Motor neuron (in vitro differentiated cells): ENCODE measurements at regions not wholly inside any gene's neighbourhood (a gene's known extent, or its start where the extent isn't known, plus 50 kb on each side); places are given as distances from the start of the nearest gene placed in this dataset.

ENCODE experiments used
- ATAC-seq, 8 experiments: fragments of 200-7000 bp; cut with Tn5 transposase; replicated peaks in 6 of 8; 2 replicates each; pipeline ENCODE4 v1.8.0; 2021; ENCODE audit warnings: mild to moderate bottlenecking in 8 of 8, moderate library complexity in 8 of 8
- H3K27ac ChIP-seq, 2 donors: fragments of 250-450 bp; sonication (Bioruptor Pico); 2 replicates each; pipeline ENCODE4 v1.9.0; 2021; ENCODE audit warnings: antibody characterized with exemption in 2 of 2, mild to moderate bottlenecking in 2 of 2, moderate library complexity in 1 of 2
- H3K4me1 ChIP-seq, 2 donors: fragments of 250-450 bp; sonication (Bioruptor Pico); replicated peaks in 1 of 2; 2 replicates each; pipeline ENCODE4 v1.6.1; 2021; ENCODE audit warnings: antibody characterized with exemption in 2 of 2, mild to moderate bottlenecking in 2 of 2, moderate library complexity in 1 of 2
- H3K4me3 ChIP-seq, 5 donors: fragments of 250-450 bp; sonication (Bioruptor Pico); 2 replicates each; pipeline ENCODE4 v1.9.0; 2021; ENCODE audit warnings: antibody characterized with exemption in 5 of 5, mild to moderate bottlenecking in 5 of 5, moderate library complexity in 4 of 5
- WGBS, 10 experiments: fragments of 450-650 bp; shearing (Covaris generic); methylation state at CpG; one replicate each; pipeline ENCODE4 v1.0.0; 2022; 5-methylcytosine and 5-hydroxymethylcytosine counted together
- in situ Hi-C, 9 experiments: fragments of 400-800 bp; cut with MboI; loops; one replicate each; pipeline ENCODE4 v1.15.0; 2021; ENCODE audit warnings: low sequenced_read_pairs in 9 of 9, low pct_unique_long_range_greater_than_20kb in 2 of 9; ENCODE audit not compliant: unreplicated experiment in 9 of 9

DNA sequence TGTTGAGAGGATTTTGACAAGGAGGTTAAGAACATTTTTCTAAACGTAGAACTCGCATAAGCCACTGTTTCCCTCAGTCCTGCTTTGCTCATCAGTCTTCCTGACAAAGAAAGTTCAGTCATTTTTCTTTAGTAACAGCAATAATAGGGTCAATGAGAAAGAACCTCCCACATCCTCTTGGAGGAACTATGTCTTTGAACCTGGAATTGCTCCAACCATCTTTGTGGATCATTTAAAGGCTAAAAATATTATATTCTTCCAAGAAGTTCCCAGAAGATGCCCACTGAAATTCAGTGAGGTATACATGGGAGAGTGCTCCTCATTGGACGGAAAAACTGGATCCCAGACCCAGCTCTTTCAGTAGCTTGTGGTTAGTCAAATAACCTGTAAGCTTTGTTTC is 282.8 kb upstream of the FAR2 start:
- peaks cover 9 to 23% of the 10 kb centered on the region in 2 donors for H3K4me1 ChIP-seq
- WGBS, 10 experiments = 0 to 83% (median 36%) methylated on average over 1 to 3 of the region's 3 CpGs
- in situ Hi-C loops = no loop called here
- ATAC-seq = no peak
- H3K4me3 ChIP-seq = no peak overlapping the region
- H3K27ac ChIP-seq = no peak overlapping the region

- peak in 4 of 8 experiments; percentile 28 to 44 (median 41) for ATAC-seq
- H3K4me1 ChIP-seq = peaks cover 9 to 23% of the 10 kb centered on the region in 2 donors
- in situ Hi-C loops = no loop called here
Measured at GRCh38 chr12:28866715-28867503, 282.2 kb upstream of the FAR2 start.

GRCh38 chr12:28868414-28868813 is 280.7 kb upstream of the FAR2 start:
- 40 to 100% (median 81%) methylated on average over 1 to 5 of the region's 5 CpGs; no CpG with 5 or more reads in 1 of the 10 experiments for WGBS, 10 experiments
- no peak for ATAC-seq
- Histone ChIP-seq H3K4me3 (no peak overlapping the region), H3K4me1 (peaks cover 9 to 23% of the 10 kb centered on the region in 2 donors), H3K27ac (no peak overlapping the region)
- in situ Hi-C loops = no loop called here

More at GRCh38 chr12:28866715-28867503, 282.2 kb upstream of the FAR2 start:
- Histone ChIP-seq H3K4me3 (no peak overlapping the region), H3K27ac (no peak overlapping the region)
- WGBS, 10 experiments = 60 to 89% (median 69%) methylated on average over 1 to 7 of the region's 7 CpGs; no CpG with 5 or more reads in 1 of the 10 experiments

DNA sequence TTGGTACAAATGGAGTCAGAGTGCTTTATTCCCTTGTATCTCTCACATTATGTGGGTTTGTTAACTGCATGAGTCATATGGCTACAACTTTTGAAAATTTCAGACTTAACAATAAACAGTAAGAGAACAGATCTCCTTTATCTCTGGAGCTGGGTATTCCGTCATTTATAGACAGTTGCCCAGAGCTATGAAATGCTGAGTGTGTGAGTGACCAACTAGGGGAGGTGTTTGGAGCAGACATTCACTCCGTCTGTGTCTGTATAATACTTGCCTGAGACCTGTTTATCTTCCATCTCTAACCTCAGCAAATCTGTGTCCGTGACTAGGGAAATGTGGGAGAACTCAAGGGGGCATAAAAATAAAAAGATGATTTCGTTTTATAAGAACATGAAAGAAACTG is 279.9 kb upstream of the FAR2 start:
- peaks cover 9 to 23% of the 10 kb centered on the region in 2 donors for H3K4me1 ChIP-seq
- ATAC-seq = peak in 4 of 8 experiments; percentile 40 to 78 (median 70)
- WGBS, 10 experiments = 40 to 89% (median 79%) methylated on average over 1 to 4 of the region's 4 CpGs
- in situ Hi-C loops = no loop called here
- H3K4me3 ChIP-seq = no peak overlapping the region
- no peak overlapping the region for H3K27ac ChIP-seq

DNA sequence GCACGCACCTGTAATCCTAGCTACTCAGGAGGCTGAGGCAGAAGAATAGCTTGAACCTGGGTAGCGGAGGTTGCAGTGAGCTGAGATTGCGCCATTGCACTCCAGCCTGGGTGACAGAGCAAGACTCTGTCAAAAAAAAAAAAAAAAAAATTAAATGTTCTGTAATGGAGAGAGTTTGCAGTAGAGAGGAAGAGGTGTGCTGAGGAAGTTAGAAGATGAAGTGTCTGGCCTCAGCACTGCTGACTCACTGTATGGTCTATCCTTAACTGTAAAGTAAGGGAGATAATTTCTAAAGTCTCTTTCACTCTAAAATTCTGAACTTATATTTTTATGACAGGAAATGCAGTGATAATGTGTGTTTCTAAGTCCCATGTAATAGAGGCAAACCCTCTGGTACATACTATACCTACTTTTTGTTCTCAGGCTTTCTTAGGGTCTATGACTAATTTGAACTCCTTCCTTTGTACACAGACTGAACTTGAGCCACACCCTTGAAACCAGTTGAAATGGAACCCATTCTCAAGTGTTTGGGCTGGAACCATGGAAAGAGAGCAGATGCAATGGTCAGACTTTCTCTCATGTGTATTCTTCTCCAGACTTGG is 278.1 kb upstream of the FAR2 start:
- in situ Hi-C loops = no loop called here
- peaks cover 9 to 23% of the 10 kb centered on the region in 2 donors for H3K4me1 ChIP-seq
- WGBS, 10 experiments = 0 to 100% (median 80%) methylated on average over 1 to 3 of the region's 3 CpGs; no CpG with 5 or more reads in 4 of the 10 experiments
- no peak overlapping the region for H3K4me3 ChIP-seq
- H3K27ac ChIP-seq = no peak overlapping the region
- ATAC-seq = peak in 2 of 8 experiments; percentile 61 to 66

- Histone ChIP-seq H3K4me3 (no peak overlapping the region), H3K27ac (no peak overlapping the region), H3K4me1 (peaks cover 5 to 10% of the 10 kb centered on the region in 2 donors)
- 32 to 75% (median 52%) methylated on average over 1 to 7 of the region's 7 CpGs for WGBS, 10 experiments
- in situ Hi-C loops = no loop called here
- peak in 4 of 8 experiments; percentile 18 to 82 (median 66) for ATAC-seq
Measured at GRCh38 chr12:28872654-28873268, 276.3 kb upstream of the FAR2 start.

DNA sequence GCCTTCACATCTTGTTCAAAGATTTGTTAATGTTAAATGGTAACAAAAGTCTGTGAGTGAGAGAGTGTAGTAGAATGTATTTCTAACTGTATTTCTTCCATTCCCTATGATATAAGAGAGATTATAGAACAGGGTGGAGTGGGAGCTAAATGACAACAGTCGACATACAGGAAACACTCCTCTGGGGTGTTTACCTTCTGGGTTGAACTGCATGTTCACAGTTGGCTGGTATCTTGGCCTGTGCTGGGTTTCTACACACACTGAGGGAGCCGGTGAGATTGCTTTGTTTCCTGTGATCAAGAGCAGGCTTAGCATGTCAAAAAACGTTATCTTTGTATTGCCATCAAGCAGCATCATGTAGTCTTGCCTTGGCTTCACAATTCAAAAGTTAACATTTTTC is 274.3 kb upstream of the FAR2 start:
- 70 to 100% (median 88%) methylated on average over 1 to 3 of the region's 3 CpGs; no CpG with 5 or more reads in 1 of the 10 experiments for WGBS, 10 experiments
- in situ Hi-C loops = no loop called here
- Histone ChIP-seq H3K27ac (no peak overlapping the region), H3K4me3 (no peak overlapping the region), H3K4me1 (peaks cover 0 to 2% of the 10 kb centered on the region in 2 donors)
- ATAC-seq = no peak

GRCh38 chr12:28876196-28876798 is 272.8 kb upstream of the FAR2 start:
- in situ Hi-C loops = no loop called here
- no peak for ATAC-seq
- H3K4me3 ChIP-seq = no peak overlapping the region
- 2 to 72% (median 54%) methylated on average over 1 to 4 of the region's 4 CpGs for WGBS, 10 experiments
- no peak overlapping the region for H3K27ac ChIP-seq
- no peaks in the 10 kb centered on the region for H3K4me1 ChIP-seq

- ATAC-seq = peak in 2 of 8 experiments; percentile 12 to 62
Measured at GRCh38 chr12:28877854-28878253, 271.2 kb upstream of the FAR2 start.

DNA sequence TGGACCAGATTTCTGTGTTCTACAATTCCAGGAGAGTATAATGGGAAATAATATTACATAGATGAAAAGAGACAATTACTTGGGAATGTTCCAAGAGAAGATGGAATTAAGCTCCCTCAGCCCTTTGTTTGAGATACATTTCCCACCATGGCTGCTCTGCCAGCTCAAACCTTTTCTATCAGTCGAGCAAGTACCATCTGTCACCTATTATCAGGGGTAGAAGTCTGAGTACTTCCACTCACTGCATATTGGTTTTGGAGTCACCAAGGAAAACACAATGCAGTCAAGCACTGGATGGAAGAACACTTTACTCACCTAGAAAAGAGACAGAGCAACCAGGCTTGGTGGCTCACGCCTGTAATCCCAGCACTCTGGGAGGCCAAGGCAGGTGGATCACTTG is 270.4 kb upstream of the FAR2 start:
- WGBS, 10 experiments = 17 to 100% (median 76%) methylated on average over 1 of the region's 2 CpGs; no CpG with 5 or more reads in 6 of the 10 experiments
- ATAC-seq = no peak

More at GRCh38 chr12:28877854-28878253, 271.2 kb upstream of the FAR2 start:
- H3K27ac ChIP-seq = no peak overlapping the region
- H3K4me3 ChIP-seq = no peak overlapping the region
- H3K4me1 ChIP-seq = no peaks in the 10 kb centered on the region
- 20 to 100% (median 60%) methylated on average over 1 of the region's 1 CpG; no CpG with 5 or more reads in 5 of the 10 experiments for WGBS, 10 experiments
- in situ Hi-C loops = no loop called here

DNA sequence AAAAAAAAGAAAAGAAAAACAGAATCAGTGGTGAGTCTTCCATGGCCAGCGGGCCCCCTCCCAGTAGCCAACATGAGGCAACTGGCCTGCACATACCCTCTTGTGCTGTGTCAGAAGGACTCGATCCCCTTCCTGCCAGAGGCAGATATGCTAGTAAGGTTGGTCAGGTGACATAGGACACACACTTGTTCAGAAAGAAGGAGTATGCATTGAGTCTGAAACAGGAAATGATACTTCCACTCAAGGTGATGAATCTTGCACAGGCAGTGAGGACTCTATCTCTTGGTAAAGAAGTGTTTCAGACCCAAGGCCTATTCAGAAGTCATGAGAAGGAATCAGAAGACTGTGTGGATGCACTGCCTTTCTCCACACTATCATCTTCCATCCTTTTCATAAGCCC is 269.7 kb upstream of the FAR2 start:
- Histone ChIP-seq H3K4me1 (no peaks in the 10 kb centered on the region), H3K4me3 (no peak overlapping the region), H3K27ac (no peak overlapping the region)
- in situ Hi-C loops = no loop called here
- ATAC-seq = no peak
- 80 to 100% (median 86%) methylated on average over 1 to 2 of the region's 2 CpGs; no CpG with 5 or more reads in 3 of the 10 experiments for WGBS, 10 experiments

More for the DNA sequence above, 270.4 kb upstream of the FAR2 start:
- Histone ChIP-seq H3K4me1 (no peaks in the 10 kb centered on the region), H3K4me3 (no peak overlapping the region), H3K27ac (no peak overlapping the region)
- in situ Hi-C loops = no loop called here

- Histone ChIP-seq H3K27ac (no peak overlapping the region), H3K4me1 (no peaks in the 10 kb centered on the region), H3K4me3 (no peak overlapping the region)
- in situ Hi-C loops = no loop called here
- peak in 4 of 8 experiments; percentile 49 to 82 (median 60) for ATAC-seq
- WGBS, 10 experiments = 39 to 100% (median 88%) methylated on average over 1 to 2 of the region's 2 CpGs; no CpG with 5 or more reads in 1 of the 10 experiments
Measured at GRCh38 chr12:28882444-28882843, 266.6 kb upstream of the FAR2 start.
